Thymus (tissue), 11 donors: ENCODE measurements at regions not wholly inside any gene's neighbourhood (a gene's known extent, or its start where the extent isn't known, plus 50 kb on each side); places are given as distances from the start of the nearest gene placed in this dataset.

Experiments
- DNase-seq, 9 donors: peaks; one replicate each; pipeline ENCODE4 v3.0.0-alpha.2; 2013; ENCODE audit warnings: low spot score in 9 of 9, low read depth in 6 of 9, missing footprints in 1 of 9
- H3K27ac ChIP-seq, 2 donors: one replicate each; pipeline ENCODE4 v1.5.1; 2013; ENCODE audit warnings: control low read depth in 1 of 2, low read depth in 1 of 2, low read length in 1 of 2, mild to moderate bottlenecking in 1 of 2, moderate library complexity in 1 of 2
- H3K27me3 ChIP-seq, 2 donors: one replicate each; pipeline ENCODE4 v1.5.1; 2013; ENCODE audit warnings: low read length in 1 of 2; ENCODE audit not compliant: control insufficient read depth in 2 of 2, insufficient read depth in 1 of 2
- H3K36me3 ChIP-seq, 2 donors: one replicate each; pipeline ENCODE4 v1.5.1; 2013; ENCODE audit warnings: low read length in 1 of 2, mild to moderate bottlenecking in 1 of 2, moderate library complexity in 1 of 2; ENCODE audit not compliant: control insufficient read depth in 2 of 2, insufficient read depth in 2 of 2
- H3K4me1 ChIP-seq, 2 donors: one replicate each; pipeline ENCODE4 v1.5.1; 2013; ENCODE audit warnings: low read length in 2 of 2; ENCODE audit not compliant: control insufficient read depth in 2 of 2, insufficient read depth in 2 of 2
- H3K4me3 ChIP-seq, 2 donors: one replicate each; pipeline ENCODE4 v1.5.1; 2013; ENCODE audit warnings: low read length in 2 of 2, control low read depth in 1 of 2, mild to moderate bottlenecking in 1 of 2
- H3K9me3 ChIP-seq, 2 donors: one replicate each; pipeline ENCODE4 v1.5.1; 2013; ENCODE audit warnings: low read length in 1 of 2, mild to moderate bottlenecking in 1 of 2; ENCODE audit not compliant: control insufficient read depth in 2 of 2, insufficient read depth in 1 of 2
- WGBS: extraction: QIAGEN DNeasy Blood & Tissue Kit; methylation state at CpG from one replicate; pipeline ENCODE4 v1.1.7; 2013; 5-methylcytosine and 5-hydroxymethylcytosine counted together
- donor health status: healthy.

DNA sequence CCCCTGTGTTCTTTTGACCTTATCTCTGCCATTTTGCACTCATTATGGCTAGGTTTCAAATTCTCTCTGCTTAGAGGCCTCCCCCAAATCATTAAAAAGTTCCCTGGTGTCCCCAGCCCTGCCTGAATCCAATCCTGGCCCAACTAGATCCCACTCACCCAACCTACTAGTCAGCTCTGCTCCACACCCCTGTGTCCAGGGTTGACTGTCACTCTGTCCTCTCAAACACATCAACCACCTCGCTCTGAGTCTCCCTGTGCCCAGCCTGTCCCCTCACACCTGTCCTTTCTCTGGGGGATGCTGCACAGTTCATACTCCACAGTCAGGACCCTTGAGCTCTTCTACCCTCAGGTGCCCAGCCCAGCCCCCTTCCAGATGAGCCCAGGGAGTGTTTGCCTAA is 154.2 kb upstream of the SV2C start:
- H3K36me3 ChIP-seq, result no peaks in the 10 kb centered on the region
- no peak overlapping the region for H3K4me3 ChIP-seq
- H3K27me3 ChIP-seq, result no peaks in the 10 kb centered on the region
- 83% methylated on average over 1 of the region's 1 CpG for WGBS
- DNase-seq, result no peak
- no peaks in the 10 kb centered on the region for H3K4me1 ChIP-seq
- H3K9me3 ChIP-seq, result no peaks in the 10 kb centered on the region
- H3K27ac ChIP-seq, result no peak overlapping the region

DNA sequence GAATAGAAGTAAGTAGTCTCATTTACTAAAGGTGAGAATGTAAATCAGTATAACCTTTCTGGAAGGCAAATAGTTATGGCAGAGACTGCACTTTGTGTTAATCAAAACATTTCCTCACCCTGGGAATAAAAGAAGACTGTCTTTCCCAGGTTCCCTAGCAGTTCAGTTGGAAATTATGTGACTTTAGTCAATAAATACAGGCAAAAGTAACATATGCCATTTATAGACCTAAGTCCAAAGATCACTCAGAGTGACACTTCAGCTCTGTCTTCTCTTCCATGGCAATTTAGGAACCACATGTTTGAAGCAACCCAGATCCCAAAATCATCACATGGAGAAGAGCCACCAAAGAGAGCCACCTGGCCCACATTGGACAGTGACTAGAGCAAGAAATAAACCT is 160.7 kb upstream of the SV2C start:
- Histone ChIP-seq H3K27me3 (no peaks in the 10 kb centered on the region), H3K9me3 (no peaks in the 10 kb centered on the region), H3K36me3 (no peaks in the 10 kb centered on the region), H3K27ac (no peak overlapping the region), H3K4me1 (no peaks in the 10 kb centered on the region), H3K4me3 (no peak overlapping the region)
- DNase-seq, result no peak

DNA sequence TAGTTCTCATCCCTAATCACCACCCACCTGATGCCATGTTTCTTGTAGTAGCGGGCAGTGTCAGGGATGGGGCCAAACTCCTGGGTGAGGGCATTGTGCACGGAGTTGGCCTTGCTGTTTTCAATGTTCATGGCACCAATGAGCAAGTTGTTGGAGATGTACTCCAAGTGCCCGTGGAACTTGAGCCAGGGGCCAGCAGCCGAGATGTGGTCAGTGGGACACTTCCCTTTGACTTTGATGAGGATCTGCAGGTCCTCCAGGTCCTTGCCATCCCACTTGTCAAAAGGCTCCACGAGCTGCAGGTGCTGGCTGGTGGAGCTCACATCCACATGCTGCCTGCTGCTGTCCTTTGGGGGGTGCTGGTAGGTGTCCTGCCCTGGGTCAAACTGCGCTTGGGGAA is 162.2 kb upstream of the SV2C start:
- H3K27ac ChIP-seq, result no peak overlapping the region
- WGBS, result 93% methylated on average over 6 of the region's 6 CpGs
- DNase-seq, result no peak
- H3K27me3 ChIP-seq, result no peaks in the 10 kb centered on the region
- no peak overlapping the region for H3K4me3 ChIP-seq
- no peaks in the 10 kb centered on the region for H3K4me1 ChIP-seq
- no peaks in the 10 kb centered on the region for H3K36me3 ChIP-seq
- H3K9me3 ChIP-seq, result no peaks in the 10 kb centered on the region

DNA sequence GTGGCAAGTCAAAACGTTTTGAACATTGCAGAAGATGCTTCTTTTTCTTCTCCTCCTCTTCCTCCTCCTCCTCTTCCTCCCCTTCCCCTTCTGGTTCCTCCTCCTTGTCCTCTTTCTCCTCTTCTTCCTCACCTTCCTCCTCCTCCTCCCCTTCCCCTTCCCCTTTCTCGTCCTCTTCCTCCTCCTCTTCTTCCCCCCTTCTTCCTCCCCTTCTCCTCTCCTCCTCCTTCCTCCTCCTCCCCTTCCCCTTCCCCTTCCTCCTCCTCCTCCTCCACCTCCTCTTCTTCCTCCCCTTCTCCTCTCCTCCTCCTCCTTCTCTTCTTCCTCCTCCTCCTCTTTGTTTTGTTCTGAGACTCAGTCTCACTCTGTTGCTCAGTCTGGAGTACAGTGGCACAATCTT is 167.0 kb upstream of the SV2C start:
- no peak overlapping the region for H3K27ac ChIP-seq
- no peaks in the 10 kb centered on the region for H3K4me1 ChIP-seq
- H3K36me3 ChIP-seq, result no peaks in the 10 kb centered on the region
- DNase-seq, result no peak
- 34% methylated on average over 2 of the region's 2 CpGs for WGBS
- no peaks in the 10 kb centered on the region for H3K9me3 ChIP-seq
- no peaks in the 10 kb centered on the region for H3K27me3 ChIP-seq
- H3K4me3 ChIP-seq, result no peak overlapping the region

DNA sequence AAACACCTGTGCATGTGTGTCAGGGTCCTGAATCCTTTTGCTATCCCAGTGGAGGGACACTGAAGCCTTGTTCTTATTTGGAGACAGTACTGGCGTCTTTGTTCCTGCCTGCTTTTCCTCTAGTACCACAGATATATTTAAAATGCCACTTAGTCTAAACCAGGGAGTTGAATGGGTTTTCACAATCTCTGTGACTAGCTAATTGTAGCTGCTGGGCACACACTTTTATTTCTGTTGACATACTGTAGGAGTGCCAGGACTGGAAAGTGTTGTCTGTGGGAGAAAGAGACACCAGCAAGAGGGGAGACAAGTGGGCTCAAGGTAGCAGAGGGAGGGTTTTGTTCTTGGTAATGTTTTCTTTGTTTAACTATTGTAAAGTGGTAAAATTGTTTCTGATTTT is 174.0 kb upstream of the SV2C start:
- Histone ChIP-seq H3K9me3 (no peaks in the 10 kb centered on the region), H3K4me3 (no peak overlapping the region), H3K27me3 (no peaks in the 10 kb centered on the region), H3K36me3 (no peaks in the 10 kb centered on the region), H3K27ac (no peak overlapping the region), H3K4me1 (no peaks in the 10 kb centered on the region)
- 95% methylated on average over 1 of the region's 1 CpG for WGBS
- no peak for DNase-seq

DNA sequence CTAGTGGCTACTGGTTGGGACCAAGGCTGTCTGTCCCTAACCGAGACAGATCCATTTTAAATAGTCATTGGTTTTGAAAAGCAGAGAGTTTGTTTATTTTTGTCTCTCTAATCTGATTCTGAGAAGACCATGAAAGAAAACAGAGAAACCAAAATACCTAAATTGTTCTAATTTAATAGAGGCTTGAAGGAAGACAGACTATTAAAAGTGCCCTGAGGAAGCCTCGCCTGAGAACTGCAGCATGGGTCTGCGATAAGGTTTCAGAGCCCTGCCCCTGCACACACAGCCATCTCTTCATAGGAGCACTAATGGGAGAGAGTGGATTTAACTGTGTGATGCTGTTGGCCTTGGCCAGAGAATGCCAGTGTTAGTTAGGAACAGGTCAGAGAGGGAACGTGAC is 175.5 kb upstream of the SV2C start:
- Histone ChIP-seq H3K27me3 (no peaks in the 10 kb centered on the region), H3K4me3 (no peak overlapping the region), H3K27ac (no peak overlapping the region), H3K36me3 (no peaks in the 10 kb centered on the region), H3K4me1 (no peaks in the 10 kb centered on the region), H3K9me3 (no peaks in the 10 kb centered on the region)
- no peak for DNase-seq
- 95% methylated on average over 4 of the region's 4 CpGs for WGBS

DNA sequence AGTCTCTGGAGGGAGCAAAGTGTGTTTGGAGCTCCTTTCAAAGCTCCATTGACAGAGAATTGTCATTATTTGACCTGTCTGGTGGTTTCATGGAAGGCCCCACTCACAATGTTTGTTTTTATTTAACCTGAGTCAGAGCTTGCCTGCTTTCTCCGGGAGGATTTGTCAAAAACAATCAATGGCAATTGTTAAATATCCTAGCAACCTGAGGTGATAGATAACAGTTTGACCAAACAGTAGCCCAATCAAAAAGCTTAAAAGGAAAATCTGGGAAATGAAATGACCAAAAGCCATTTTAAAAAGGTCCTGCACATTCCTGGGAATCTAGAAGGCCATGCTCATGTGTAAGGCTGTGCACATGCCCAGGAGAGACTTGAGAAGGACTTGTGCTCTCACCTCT is 177.2 kb upstream of the POC5 start:
- no peaks in the 10 kb centered on the region for H3K36me3 ChIP-seq
- no peaks in the 10 kb centered on the region for H3K4me1 ChIP-seq
- WGBS, result 95% methylated on average over 1 of the region's 1 CpG
- no peaks in the 10 kb centered on the region for H3K27me3 ChIP-seq
- no peak overlapping the region for H3K27ac ChIP-seq
- H3K9me3 ChIP-seq, result peaks cover 0 to 1% of the 10 kb centered on the region in 2 donors
- no peak for DNase-seq
- H3K4me3 ChIP-seq, result no peak overlapping the region

DNA sequence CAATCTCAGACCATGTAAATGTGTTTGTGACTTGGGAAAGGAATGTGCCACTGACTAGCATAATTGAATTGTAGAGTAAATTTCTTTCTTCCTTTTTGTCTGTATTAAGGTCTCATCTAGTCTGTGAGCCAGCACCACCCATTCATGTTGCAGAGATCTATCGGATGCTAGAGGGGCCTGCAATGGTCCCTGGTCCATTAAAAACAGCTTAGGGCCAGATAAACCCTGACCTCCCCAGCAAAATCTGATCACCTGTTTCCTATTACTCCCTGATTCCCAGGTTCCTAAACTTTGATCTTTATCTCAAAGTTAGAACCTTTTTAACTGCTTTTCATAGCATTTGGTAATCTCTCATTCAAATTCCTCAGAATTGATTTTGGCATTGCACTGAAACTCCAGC is 174.5 kb upstream of the POC5 start:
- H3K4me1 ChIP-seq, result no peaks in the 10 kb centered on the region
- H3K4me3 ChIP-seq, result no peak overlapping the region
- DNase-seq, result no peak
- H3K9me3 ChIP-seq, result peaks cover 0 to 1% of the 10 kb centered on the region in 2 donors
- 92% methylated on average over 1 of the region's 1 CpG for WGBS
- no peaks in the 10 kb centered on the region for H3K36me3 ChIP-seq
- no peak overlapping the region for H3K27ac ChIP-seq
- no peaks in the 10 kb centered on the region for H3K27me3 ChIP-seq

DNA sequence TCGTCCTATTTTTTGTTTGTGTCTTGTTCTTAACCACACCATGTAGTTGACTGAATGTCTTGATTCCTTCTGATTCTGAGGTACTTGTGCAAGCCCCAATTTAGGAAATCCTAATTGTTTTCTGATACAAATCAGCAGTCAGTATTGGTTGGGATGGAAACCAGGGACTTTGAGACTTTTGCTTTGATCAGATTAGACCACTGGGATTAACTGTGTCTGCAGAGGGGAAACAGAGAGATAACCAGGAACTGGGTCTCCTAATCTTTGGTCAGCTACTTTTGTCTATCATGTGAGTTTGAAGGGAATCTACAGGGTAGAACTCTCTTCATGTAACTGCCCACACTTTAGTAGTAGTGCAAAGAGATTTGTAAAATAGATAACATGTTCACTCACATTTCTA is 173.8 kb upstream of the POC5 start:
- peaks cover 0 to 1% of the 10 kb centered on the region in 2 donors for H3K9me3 ChIP-seq
- no peak overlapping the region for H3K27ac ChIP-seq
- H3K27me3 ChIP-seq, result no peaks in the 10 kb centered on the region
- WGBS, result 94% methylated on average over 1 of the region's 1 CpG
- no peak overlapping the region for H3K4me3 ChIP-seq
- no peaks in the 10 kb centered on the region for H3K36me3 ChIP-seq
- no peaks in the 10 kb centered on the region for H3K4me1 ChIP-seq
- no peak for DNase-seq

DNA sequence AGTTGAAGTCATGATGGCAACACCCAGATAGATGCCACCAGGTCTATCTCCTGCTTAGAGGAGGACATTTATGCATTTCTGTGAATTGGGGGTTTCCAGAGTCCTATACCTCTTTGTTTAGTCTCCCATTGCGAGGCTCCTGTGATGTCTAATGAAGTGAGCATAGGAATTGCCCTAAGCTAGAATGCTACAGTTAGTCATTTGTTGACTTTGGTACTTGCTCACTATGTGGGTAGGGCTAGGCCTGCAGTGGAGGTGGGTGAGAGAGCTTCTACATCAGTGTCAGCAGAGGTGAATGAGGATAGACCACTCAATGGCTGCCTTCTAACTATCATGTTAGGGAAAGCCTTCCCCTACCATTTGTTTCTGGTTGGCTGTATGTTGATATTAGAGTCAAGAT is 173.3 kb upstream of the POC5 start:
- Histone ChIP-seq H3K27me3 (no peaks in the 10 kb centered on the region), H3K36me3 (no peaks in the 10 kb centered on the region), H3K9me3 (peaks cover 0 to 1% of the 10 kb centered on the region in 2 donors), H3K27ac (no peak overlapping the region), H3K4me1 (no peaks in the 10 kb centered on the region), H3K4me3 (no peak overlapping the region)
- 87% methylated on average over 1 of the region's 1 CpG for WGBS
- no peak for DNase-seq
